GM18868 (cell line): ENCODE measurements at regions not wholly inside any gene's neighbourhood (a gene's known extent, or its start where the extent isn't known, plus 50 kb on each side); places are given as distances from the start of the nearest gene placed in this dataset.
"Not testable (repeated sequence)": the region's sequence is repeated elsewhere in the genome, so short reads cannot be mapped to it uniquely, and the experiment has no call there.

ENCODE experiments used
- ATAC-seq: cut with Tn5 transposase; IDR thresholded peaks from one replicate; pipeline ENCODE4 v1.9.1; 2021; ENCODE audit warnings: mild to moderate bottlenecking, moderate library complexity; ENCODE audit not compliant: unreplicated experiment

- ATAC-seq = no peak
These were observed 1008.4 kb downstream of the BRD1 start for GRCh38 chr22:48819232-48819631.

DNA sequence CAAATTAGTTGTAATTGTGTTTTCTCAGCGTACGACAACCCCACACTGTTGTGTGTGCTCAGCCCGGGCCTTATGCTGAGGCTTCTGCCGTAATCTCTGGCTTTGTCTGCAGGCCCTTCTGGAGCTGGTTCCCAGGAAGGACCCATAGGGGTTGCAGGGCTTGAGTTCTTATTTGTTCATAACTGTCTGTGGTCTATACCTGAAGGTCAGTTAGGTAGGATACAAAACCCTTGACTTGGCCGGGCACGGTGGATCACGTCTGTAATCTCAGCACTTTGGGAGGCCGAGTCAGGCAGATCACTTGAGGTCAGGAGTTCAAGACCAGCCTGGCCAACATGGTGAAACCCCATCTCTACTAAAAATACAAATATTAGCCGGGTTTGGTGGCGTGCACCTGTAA lies 1010.2 kb downstream of the BRD1 start:
- not testable (repeated sequence) for ATAC-seq

DNA sequence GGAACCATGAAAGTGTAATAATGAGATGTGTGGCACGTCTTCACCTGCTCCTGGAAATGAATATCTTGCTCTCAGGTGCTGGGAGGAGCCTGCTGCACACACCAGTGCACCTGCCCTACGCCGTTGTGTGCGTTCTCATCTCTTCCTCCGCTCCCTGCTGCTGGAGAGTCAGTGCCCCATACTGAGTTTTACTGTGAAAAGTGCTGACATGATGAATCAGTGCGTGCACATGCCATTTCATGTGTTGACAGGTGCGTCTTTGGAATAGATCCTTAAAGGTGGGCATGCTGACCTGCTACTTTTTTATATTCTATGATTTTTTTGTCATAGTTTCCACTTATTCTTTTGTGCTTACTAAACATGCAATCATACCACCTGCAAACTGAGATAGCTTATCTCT lies 1015.8 kb downstream of the BRD1 start:
- ATAC-seq = no peak

GRCh38 chr22:48808038-48808960 lies 1019.4 kb downstream of the BRD1 start:
- no peak for ATAC-seq

- ATAC-seq = no peak
These were observed 1020.5 kb downstream of the BRD1 start for GRCh38 chr22:48807155-48807554.

DNA sequence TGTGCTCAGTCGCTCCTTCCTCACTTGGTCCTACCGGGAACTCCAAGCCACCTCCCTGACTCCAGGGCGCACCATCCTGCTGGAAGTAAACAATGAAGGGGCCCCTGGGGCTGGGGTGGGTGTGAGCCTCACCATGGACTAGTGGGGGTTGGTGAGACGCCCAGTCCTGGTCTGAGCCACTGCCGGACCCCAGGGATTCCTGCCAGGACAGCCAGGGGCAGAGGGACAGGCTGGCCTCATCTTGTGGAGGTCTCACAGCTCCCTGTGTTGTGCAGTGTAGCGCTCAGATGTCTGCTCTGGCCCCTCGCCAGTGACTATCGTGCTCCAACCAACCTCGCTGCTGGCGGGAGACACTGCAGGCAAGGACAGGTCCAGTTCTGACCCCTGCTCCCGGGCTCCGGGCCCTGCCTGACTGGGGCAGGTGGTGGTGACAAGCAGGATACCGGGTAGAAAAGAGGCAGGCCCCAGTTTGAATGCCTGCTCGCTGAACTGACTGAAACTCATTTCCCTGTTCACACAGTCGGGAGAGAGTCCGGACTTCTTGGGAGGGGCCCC lies 1021.4 kb downstream of the BRD1 start:
- no peak for ATAC-seq

DNA sequence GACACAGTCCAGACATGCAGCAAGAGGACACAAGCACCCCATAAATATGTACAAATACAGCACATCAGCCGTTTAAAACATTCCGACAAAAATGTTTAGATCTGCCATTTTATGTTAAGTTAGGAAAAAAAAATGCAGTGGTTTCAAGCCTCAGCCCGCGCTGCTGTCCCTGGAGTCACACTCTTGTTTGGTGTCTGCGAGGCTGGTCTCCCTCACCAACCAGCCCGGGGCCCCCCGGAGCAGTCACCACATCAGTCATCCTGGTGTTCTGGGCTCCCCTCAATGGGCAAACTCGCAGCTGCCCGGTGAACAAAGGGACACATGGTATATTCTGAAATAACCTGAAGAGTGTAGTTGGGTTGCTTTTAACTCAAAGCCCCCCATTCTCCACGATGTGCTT lies 1022.2 kb downstream of the BRD1 start:
- no peak for ATAC-seq

- no peak for ATAC-seq
These were observed 1022.8 kb downstream of the BRD1 start for GRCh38 chr22:48804811-48805301.

DNA sequence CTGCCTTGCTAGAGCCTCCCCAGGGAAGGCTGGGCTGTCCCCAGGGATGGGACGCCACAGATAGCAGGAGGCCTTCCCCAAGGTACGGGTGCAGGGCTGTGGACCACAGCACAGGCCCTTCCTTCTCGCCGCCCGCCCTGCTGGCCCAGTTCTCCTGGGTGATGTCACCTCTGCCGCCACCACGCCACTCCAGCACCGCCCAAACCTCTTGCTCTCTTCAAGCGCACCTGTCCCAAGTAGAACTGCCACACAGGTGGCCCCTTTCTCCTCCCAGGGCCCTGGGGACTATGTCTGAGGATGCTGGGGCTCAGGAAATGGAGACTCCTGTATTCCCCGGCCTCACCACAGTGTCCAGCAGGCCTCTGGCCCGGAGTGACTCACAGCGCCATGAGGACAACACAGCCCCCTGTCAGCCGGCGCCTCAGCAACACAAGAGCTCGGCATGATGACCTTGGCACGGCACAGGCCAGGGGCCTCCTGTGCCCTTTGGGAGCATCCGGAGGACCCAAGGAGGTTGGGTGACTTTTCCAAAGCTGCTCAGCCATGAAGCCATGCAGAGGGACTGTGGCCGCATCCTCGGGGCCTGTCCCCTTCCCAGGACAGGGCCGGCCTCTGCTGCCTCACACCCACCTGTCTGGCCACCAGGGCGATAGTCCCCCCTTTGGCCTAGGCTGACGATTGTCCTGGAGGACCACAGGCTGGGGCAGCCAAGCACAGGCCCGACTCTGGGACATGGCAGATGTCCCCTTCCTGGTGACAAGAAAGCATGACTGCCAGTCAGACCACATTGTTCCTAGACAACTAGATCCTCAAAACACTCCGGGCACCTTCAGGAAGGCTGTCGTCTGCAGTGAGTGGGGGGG lies 1023.5 kb downstream of the BRD1 start:
- ATAC-seq = no peak

DNA sequence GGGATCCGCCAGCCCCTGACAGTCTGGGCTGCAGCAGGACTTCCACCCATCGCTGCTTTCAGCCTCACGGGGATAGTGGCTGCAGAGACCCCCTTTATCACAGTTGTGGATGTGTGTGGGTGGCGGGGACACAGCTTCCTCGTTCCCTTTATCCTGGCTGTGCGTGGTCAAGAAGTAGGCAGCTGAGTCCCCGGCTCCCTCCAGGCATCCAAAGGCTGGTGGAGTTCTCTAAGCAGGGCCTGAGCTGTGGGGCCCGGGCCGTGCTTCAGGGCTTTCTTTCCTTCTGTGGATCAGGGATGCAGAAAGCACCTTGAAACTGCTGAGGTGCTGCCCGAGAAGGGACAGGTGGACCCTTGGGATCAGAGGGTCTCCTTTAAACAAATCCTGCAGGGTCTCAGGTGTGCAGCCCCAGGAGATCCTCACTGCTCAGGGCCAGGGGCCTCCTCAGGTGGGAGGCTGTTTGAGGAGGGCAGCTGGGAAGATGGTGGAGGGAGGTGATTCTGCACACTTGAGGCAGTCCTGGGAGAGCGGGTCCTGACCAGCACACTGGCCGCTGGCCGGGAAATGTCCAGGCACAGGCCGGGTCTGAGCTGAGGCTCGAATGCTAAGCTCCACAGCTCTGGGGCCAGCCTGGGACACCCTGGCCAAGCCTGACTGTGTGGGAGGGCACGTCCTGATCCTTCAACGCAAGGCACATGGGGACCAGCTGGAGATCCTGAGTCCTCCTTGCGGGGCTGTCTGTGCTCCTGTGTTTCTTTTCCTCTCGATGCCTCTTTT lies 1024.3 kb downstream of the BRD1 start:
- ATAC-seq = no peak

- no peak for ATAC-seq
These were observed 1025.1 kb downstream of the BRD1 start for GRCh38 chr22:48802576-48802975.

GRCh38 chr22:48800886-48801607 lies 1026.6 kb downstream of the BRD1 start:
- ATAC-seq = no peak

GRCh38 chr22:48800036-48800885 lies 1027.4 kb downstream of the BRD1 start:
- ATAC-seq = no peak

DNA sequence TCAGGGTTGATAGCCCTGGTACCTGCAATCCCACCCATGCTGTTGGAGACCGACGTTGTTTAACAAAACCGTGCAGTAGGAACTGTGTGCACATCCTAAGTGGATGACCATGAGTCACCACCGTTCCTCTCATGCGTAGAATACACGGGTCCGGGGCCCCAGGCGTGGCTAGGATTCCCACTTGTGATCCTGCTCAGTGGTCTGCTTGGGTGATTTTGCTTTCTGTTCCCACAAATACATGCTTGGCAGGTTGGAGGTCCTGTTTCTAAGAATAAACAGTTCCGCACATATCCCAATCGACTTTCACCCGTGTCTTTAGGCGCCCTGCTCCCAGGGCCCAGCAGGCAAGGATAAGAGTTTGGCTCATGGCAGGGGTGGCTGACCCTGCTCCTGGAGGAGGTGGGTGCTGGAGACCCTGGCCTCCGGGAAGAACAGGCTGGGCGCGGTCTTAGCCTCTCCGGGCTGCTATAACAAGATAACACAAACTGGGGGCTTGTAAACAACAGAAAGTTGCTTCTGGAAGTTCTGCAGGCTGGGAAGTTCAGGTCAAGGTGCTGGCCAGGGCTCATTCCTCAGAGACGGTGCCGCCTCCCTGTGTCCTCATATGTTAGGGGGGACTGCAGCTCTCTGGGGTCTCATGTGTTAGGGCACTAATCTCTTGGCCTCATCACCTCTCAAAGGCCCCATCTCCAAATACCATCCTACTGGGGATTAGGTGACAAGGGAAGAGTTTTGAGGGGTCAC lies 1028.3 kb downstream of the BRD1 start:
- ATAC-seq = no peak

GRCh38 chr22:48798281-48799226 lies 1029.1 kb downstream of the BRD1 start:
- ATAC-seq = no peak

- no peak for ATAC-seq
These were observed 1029.9 kb downstream of the BRD1 start for GRCh38 chr22:48797731-48798130.

- no peak for ATAC-seq
These were observed 1031.2 kb downstream of the BRD1 start for GRCh38 chr22:48796310-48797015.
